NCI-H1694 treated with DMSO at 0.1 percent for 48 hours (cell line): ENCODE measurements at regions not wholly inside any gene's neighbourhood (a gene's known extent, or its start where the extent isn't known, plus 50 kb on each side); places are given as distances from the start of the nearest gene placed in this dataset.
"Not testable (repeated sequence)": the region's sequence is repeated elsewhere in the genome, so short reads cannot be mapped to it uniquely, and the experiment has no call there.

Experiments
- DNase-seq: peaks from one replicate; lab custom pipeline; 2025; lab: John Stamatoyannopoulos, UW

- DNase-seq: no peak
Measured at GRCh38 chr16:29182501-29182900, 197.6 kb downstream of the LAT start.

- DNase-seq: not testable (repeated sequence)
Measured at GRCh38 chr16:29181921-29182411, 197.1 kb downstream of the LAT start.

GRCh38 chr16:29181254-29181780 is 196.5 kb downstream of the LAT start:
- DNase-seq: not testable (repeated sequence)

- DNase-seq: not testable (repeated sequence)
Measured at GRCh38 chr16:29180206-29180600, 195.4 kb downstream of the LAT start.

- not testable (repeated sequence) for DNase-seq
Measured at GRCh38 chr16:29179401-29180205, 194.8 kb downstream of the LAT start.

GRCh38 chr16:29177888-29178726 is 193.3 kb downstream of the LAT start:
- DNase-seq: not testable (repeated sequence)

- DNase-seq: peak; percentile 82
Measured at GRCh38 chr16:29177203-29177887, 192.5 kb downstream of the LAT start.

GRCh38 chr16:29176822-29177202 is 192.0 kb downstream of the LAT start:
- not testable (repeated sequence) for DNase-seq

GRCh38 chr16:29176154-29176470 is 191.3 kb downstream of the LAT start:
- not testable (repeated sequence) for DNase-seq

- not testable (repeated sequence) for DNase-seq
Measured at GRCh38 chr16:29175411-29176153, 190.7 kb downstream of the LAT start.

GRCh38 chr16:29173371-29174305 is 188.8 kb downstream of the LAT start:
- not testable (repeated sequence) for DNase-seq

GRCh38 chr16:29172098-29172724 is 187.4 kb downstream of the LAT start:
- not testable (repeated sequence) for DNase-seq

- not testable (repeated sequence) for DNase-seq
Measured at GRCh38 chr16:29171296-29171695, 186.4 kb downstream of the LAT start.

GRCh38 chr16:29170393-29171119 is 185.7 kb downstream of the LAT start:
- peak; percentile 69 for DNase-seq

GRCh38 chr16:29169295-29169994 is 184.6 kb downstream of the LAT start:
- peak; percentile 44 for DNase-seq

- peak; percentile 63 for DNase-seq
Measured at GRCh38 chr16:29168515-29169259, 183.8 kb downstream of the LAT start.

GRCh38 chr16:29164442-29165089 is 179.7 kb downstream of the LAT start:
- not testable (repeated sequence) for DNase-seq
